Stomach (tissue), 8 donors: ENCODE measurements at regions not wholly inside any gene's neighbourhood (a gene's known extent, or its start where the extent isn't known, plus 50 kb on each side); places are given as distances from the start of the nearest gene placed in this dataset.

ENCODE experiments used
- DNase-seq, 2 donors: peaks; one replicate each; pipeline versions ENCODE4 v3.0.0 to v3.0.0-alpha.2; 2013 to 2019
- H3K27ac ChIP-seq, 5 donors: fragments of 200-600 bp in 4 of 5; sonication (generic) in 4 of 5; one replicate each; pipeline ENCODE4 v1.5.1; 2013 to 2019; ENCODE audit warnings: mild to moderate bottlenecking in 1 of 5, moderate library complexity in 1 of 5
- H3K27me3 ChIP-seq, 3 donors: fragments of 200-600 bp; sonication (generic); one replicate each; pipeline ENCODE4 v1.5.1; 2017 to 2019; ENCODE audit warnings: mixed run types in 1 of 3
- H3K36me3 ChIP-seq, 4 donors: fragments of 200-600 bp; sonication (generic); 1 replicate in 3 of 4; 2 replicates in 1 of 4; pipeline ENCODE4 v1.5.1; 2016 to 2019
- H3K4me1 ChIP-seq, 4 donors: fragments of 200-600 bp; sonication (generic); one replicate each; pipeline ENCODE4 v1.5.1; 2016 to 2019
- H3K4me3 ChIP-seq, 4 donors: fragments of 200-600 bp; sonication (generic) in 3 of 4; one replicate each; pipeline ENCODE4 v1.5.1; 2016 to 2019; ENCODE audit warnings: mild to moderate bottlenecking in 1 of 4
- H3K9me3 ChIP-seq, 4 donors: fragments of 200-600 bp; sonication (generic); one replicate each; pipeline ENCODE4 v1.5.1; 2016 to 2019
- EP300 ChIP-seq: sonication (generic); formaldehyde crosslinking; IDR thresholded peaks from one replicate; pipeline ENCODE4 v1.6.1; 2017; ENCODE audit warnings: antibody characterized with exemption
- POLR2A ChIP-seq, 4 donors: fragments of 450-650 bp; IDR thresholded peaks; one replicate each; pipeline ENCODE4 v1.6.1; 2016; ENCODE audit warnings: antibody characterized with exemption in 4 of 4, control low read depth in 2 of 4, mild to moderate bottlenecking in 1 of 4, moderate library complexity in 1 of 4
- POLR2AphosphoS5 ChIP-seq, 3 donors: sonication (generic); formaldehyde crosslinking; IDR thresholded peaks; one replicate each; pipeline ENCODE4 v1.6.1; 2016; ENCODE audit warnings: antibody characterized with exemption in 3 of 3
- whole genome bisulfite sequencing, 5 donors: extraction: QIAGEN DNeasy Blood & Tissue Kit in 3 of 5; methylation state at CpG; one replicate each; pipeline versions ENCODE4 v1.1.5 to v1.1.7; 2013 to 2018; 5-methylcytosine and 5-hydroxymethylcytosine counted together
- intact Hi-C: fragments of 100-400 bp; cut with DNase I; formaldehyde crosslinking; loops from one replicate; pipeline ENCODE4 v1.15.1; 2023; ENCODE audit warnings: low total_unique reads
- TF ChIP-seq, protein P1 (sequence below), 7 experiments: fragments of 450-650 bp in 4 of 7; fragments of 200-600 bp in 3 of 7; sonication (generic) in 3 of 7; IDR thresholded peaks; one replicate each; pipeline ENCODE4 v1.5.1; 2016 to 2019; ENCODE audit warnings: antibody characterized with exemption in 7 of 7, control low read depth in 2 of 7, mild to moderate bottlenecking in 1 of 7
- donor health status: healthy with polysubstance abuse.
- donor health status: Bipolar disorder and iron deficiency.
- donor health status: healthy.

DNA sequence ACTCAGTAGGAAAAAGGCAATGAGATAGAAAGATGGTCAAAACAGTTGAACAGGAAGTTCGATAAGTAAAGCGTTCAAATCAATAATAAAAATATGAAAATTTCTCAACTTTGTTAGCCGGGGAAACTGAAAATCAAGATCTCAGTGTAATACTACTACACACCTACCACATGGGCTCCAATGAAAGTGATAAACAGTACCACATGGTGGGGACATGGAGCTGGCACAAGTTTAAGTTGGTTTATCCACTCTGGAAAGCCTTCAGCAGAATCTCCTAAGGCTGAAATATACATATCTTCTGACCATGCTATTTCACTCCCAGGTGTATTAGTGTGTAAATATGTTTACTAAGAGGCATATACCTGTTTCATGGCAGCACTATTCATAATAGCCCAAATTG lies 126.8 kb downstream of the NXNL2 start:
- H3K4me1 ChIP-seq = peaks cover 0 to 9% (median 3%) of the 10 kb centered on the region in 4 donors
- H3K27ac ChIP-seq = no peak overlapping the region
- WGBS, 5 donors = 61 to 99% (median 85%) methylated on average over 3 of the region's 3 CpGs
- H3K9me3 ChIP-seq = no peaks in the 10 kb centered on the region
- intact Hi-C loops = no loop called here
- H3K36me3 ChIP-seq = no peaks in the 10 kb centered on the region
- TF ChIP-seq POLR2AphosphoS5 (IDR thresholded peaks at IDR 0.05) = no peak
- no peak for TF ChIP-seq POLR2A (IDR thresholded peaks at IDR 0.05)
- TF ChIP-seq EP300 = no peak
- TF ChIP-seq, protein P1, sequence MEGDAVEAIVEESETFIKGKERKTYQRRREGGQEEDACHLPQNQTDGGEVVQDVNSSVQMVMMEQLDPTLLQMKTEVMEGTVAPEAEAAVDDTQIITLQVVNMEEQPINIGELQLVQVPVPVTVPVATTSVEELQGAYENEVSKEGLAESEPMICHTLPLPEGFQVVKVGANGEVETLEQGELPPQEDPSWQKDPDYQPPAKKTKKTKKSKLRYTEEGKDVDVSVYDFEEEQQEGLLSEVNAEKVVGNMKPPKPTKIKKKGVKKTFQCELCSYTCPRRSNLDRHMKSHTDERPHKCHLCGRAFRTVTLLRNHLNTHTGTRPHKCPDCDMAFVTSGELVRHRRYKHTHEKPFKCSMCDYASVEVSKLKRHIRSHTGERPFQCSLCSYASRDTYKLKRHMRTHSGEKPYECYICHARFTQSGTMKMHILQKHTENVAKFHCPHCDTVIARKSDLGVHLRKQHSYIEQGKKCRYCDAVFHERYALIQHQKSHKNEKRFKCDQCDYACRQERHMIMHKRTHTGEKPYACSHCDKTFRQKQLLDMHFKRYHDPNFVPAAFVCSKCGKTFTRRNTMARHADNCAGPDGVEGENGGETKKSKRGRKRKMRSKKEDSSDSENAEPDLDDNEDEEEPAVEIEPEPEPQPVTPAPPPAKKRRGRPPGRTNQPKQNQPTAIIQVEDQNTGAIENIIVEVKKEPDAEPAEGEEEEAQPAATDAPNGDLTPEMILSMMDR (IDR thresholded peaks at IDR 0.05) = no peak
- H3K4me3 ChIP-seq = no peak overlapping the region
- DNase-seq = no peak
- H3K27me3 ChIP-seq = no peaks in the 10 kb centered on the region

DNA sequence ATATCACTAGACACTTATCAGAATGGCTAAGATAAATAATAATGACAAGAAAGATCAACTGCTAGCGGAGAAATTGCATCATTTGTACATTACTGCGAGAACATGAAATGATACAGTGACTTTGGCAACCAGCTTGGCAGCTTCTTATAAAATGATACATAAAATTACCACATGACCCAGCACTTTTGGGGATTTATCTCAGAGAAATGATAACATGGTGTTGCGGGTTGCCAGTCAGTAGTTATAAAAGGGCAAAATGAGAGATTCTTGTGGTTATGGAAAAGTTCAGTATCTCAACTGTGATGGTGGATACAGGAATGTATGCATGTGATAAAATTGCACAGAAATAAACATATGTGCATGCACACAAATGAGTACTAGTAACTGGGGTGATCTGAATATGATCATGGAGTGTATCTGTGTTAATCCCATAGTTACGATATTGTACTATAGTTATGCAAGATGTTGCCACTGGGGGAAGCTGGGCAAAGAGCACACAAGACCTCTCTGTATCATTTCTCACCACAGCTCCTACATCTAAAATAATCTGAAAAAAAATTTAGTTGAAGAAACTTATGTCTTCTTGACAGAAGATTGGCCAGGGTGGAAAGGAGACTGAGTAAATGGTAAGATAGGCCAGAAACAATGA lies 128.9 kb downstream of the NXNL2 start:
- 65 to 78% (median 66%) methylated on average over 4 of the region's 4 CpGs for WGBS, 5 donors
- intact Hi-C loops = no loop called here
- H3K9me3 ChIP-seq = no peaks in the 10 kb centered on the region

DNA sequence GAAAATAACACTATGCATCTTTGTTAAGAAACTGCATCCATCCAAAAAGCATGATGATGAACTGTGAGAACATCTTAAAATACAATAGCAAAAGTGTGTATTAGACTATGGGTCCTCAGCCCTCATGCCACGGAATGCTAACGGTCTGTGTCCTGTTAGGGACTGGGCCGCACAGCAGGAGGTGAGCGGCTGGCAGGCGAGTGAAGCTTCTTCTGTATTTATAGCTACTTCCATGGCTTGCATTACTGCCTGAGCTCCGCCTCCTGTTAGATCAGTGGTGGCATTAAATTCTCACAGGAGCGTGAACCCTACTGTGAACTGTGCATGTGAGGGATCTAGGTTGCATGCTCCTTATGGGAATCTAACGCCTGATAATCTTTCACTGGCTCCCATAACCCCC lies 129.8 kb downstream of the NXNL2 start:
- H3K36me3 ChIP-seq = no peaks in the 10 kb centered on the region
- TF ChIP-seq POLR2A (IDR thresholded peaks at IDR 0.05) (no peak), POLR2AphosphoS5 (IDR thresholded peaks at IDR 0.05) (no peak), EP300 (no peak)
- TF ChIP-seq, protein P1 (IDR thresholded peaks at IDR 0.05) = no peak
- no peak overlapping the region for H3K27ac ChIP-seq
- peaks cover 0 to 2% (median 0%) of the 10 kb centered on the region in 4 donors for H3K9me3 ChIP-seq
- H3K4me1 ChIP-seq = no peaks in the 10 kb centered on the region
- intact Hi-C loops = no loop called here
- DNase-seq = no peak
- no peaks in the 10 kb centered on the region for H3K27me3 ChIP-seq
- no peak overlapping the region for H3K4me3 ChIP-seq
- WGBS, 5 donors = 86 to 94% (median 91%) methylated on average over 8 of the region's 8 CpGs

More for the DNA sequence above, 128.9 kb downstream of the NXNL2 start:
- no peak overlapping the region for H3K27ac ChIP-seq
- TF ChIP-seq, protein P1 (IDR thresholded peaks at IDR 0.05) = no peak
- TF ChIP-seq POLR2A (IDR thresholded peaks at IDR 0.05) = no peak
- no peaks in the 10 kb centered on the region for H3K36me3 ChIP-seq
- no peak overlapping the region for H3K4me3 ChIP-seq
- H3K4me1 ChIP-seq = no peaks in the 10 kb centered on the region
- DNase-seq = no peak
- H3K27me3 ChIP-seq = no peaks in the 10 kb centered on the region

DNA sequence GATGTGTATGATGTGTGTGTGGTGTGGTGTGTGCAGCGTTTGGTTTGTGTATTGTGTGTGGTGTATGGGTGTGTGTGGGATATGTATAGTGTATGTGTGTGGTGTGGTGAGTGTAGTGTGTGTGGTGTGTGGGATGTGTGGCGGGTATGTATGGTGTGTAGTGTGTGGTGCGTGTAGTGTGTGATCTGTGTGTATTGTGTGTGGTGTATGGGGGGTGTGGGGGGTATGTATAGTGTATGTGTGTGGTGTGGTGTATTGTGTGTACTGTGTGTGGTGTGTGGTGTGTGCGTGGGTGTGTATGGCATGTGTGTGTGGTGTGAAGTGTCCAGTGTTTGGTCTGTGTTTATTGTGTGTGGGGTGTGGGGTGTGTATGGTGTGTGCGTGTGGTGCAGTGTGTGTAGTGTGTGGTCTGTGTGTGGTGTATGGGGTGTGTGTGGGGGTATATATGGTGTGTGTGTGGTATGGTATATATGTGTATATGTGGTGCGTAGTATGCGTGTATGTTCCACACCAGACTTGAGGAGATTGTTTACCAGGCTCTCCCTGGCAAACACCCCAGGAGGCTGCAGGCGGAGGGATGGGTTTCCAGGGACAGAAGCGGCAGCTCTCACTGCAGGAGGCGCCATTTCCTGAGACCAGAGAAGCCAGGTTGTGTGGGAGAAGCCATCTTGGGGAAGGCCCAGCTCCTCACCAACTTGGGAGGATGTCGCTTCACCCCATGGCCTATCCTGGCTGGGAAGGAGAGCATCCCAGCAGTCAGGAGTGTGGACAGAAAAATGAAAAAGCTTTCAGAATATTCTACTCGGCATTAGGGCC lies 138.1 kb downstream of the NXNL2 start:
- H3K9me3 ChIP-seq = peaks cover 0 to 6% (median 0%) of the 10 kb centered on the region in 4 donors
- DNase-seq = no peak
- TF ChIP-seq POLR2AphosphoS5 (IDR thresholded peaks at IDR 0.05) = no peak
- TF ChIP-seq, protein P1 (IDR thresholded peaks at IDR 0.05) = no peak
- no peak for TF ChIP-seq POLR2A (IDR thresholded peaks at IDR 0.05)
- no peak for TF ChIP-seq EP300
- no peaks in the 10 kb centered on the region for H3K4me1 ChIP-seq
- no peaks in the 10 kb centered on the region for H3K36me3 ChIP-seq
- H3K4me3 ChIP-seq = no peak overlapping the region
- WGBS, 5 donors = 84 to 93% (median 88%) methylated on average over 12 of the region's 12 CpGs
- no peaks in the 10 kb centered on the region for H3K27me3 ChIP-seq
- no peak overlapping the region for H3K27ac ChIP-seq
- intact Hi-C loops = no loop called here
